Hepatocyte (in vitro differentiated cells): ENCODE measurements at regions not wholly inside any gene's neighbourhood (a gene's known extent, or its start where the extent isn't known, plus 50 kb on each side); places are given as distances from the start of the nearest gene placed in this dataset.

Experiments
- CTCF ChIP-seq: fragments of 200-600 bp; sonication (generic); IDR thresholded peaks from 2 replicates; pipeline ENCODE4 v1.5.1; 2016; ENCODE audit warnings: antibody characterized with exemption, mild to moderate bottlenecking; ENCODE audit not compliant: poor library complexity
- EZH2 ChIP-seq: fragments of 200-600 bp; sonication (generic); IDR thresholded peaks from 2 replicates; pipeline ENCODE4 v1.6.1; 2016; ENCODE audit warnings: antibody characterized with exemption, mild to moderate bottlenecking, borderline replicate concordance
- EZH2phosphoT487 ChIP-seq: fragments of 200-600 bp; sonication (generic); IDR thresholded peaks from one replicate; pipeline ENCODE4 v1.6.1; 2018; ENCODE audit warnings: antibody characterized with exemption, mild to moderate bottlenecking, low read depth, moderate library complexity; ENCODE audit not compliant: unreplicated experiment, severe bottlenecking

- no peak for TF ChIP-seq EZH2phosphoT487
- no peak for TF ChIP-seq CTCF
- no peak for TF ChIP-seq EZH2
These were observed 207.7 kb downstream of the MMUT start for GRCh38 chr6:49255335-49255734.
